Breast epithelium (tissue), 4 donors: ENCODE measurements at regions not wholly inside any gene's neighbourhood (a gene's known extent, or its start where the extent isn't known, plus 50 kb on each side); places are given as distances from the start of the nearest gene placed in this dataset.

Source experiments
- DNase-seq, 2 donors: peaks; one replicate each; pipeline ENCODE4 v3.0.0-alpha.2; 2019; ENCODE audit warnings: low spot score in 2 of 2
- H3K27ac ChIP-seq, 2 donors: fragments of 200-600 bp; sonication (generic) in 1 of 2; one replicate each; pipeline ENCODE4 v1.5.1; 2016 to 2019; ENCODE audit warnings: mild to moderate bottlenecking in 1 of 2
- H3K27me3 ChIP-seq, 2 donors: fragments of 200-600 bp; sonication (generic) in 1 of 2; one replicate each; pipeline versions ENCODE4 v1.5.1 to v1.6.0; 2017 to 2019; ENCODE audit warnings: control low read depth in 1 of 2, mild to moderate bottlenecking in 1 of 2
- H3K36me3 ChIP-seq: fragments of 200-600 bp; one replicate; pipeline ENCODE4 v1.5.1; 2019
- H3K4me1 ChIP-seq, 2 donors: fragments of 200-600 bp; sonication (generic); one replicate each; pipeline ENCODE4 v1.5.1; 2016 to 2019; ENCODE audit warnings: control low read depth in 1 of 2
- H3K4me3 ChIP-seq, 3 donors: fragments of 200-600 bp; sonication (generic); 1 replicate in 2 of 3; 2 replicates in 1 of 3; pipeline ENCODE4 v1.5.1; 2016 to 2019; ENCODE audit warnings: mild to moderate bottlenecking in 3 of 3, moderate library complexity in 2 of 3
- H3K9me3 ChIP-seq, 2 donors: fragments of 200-600 bp; sonication (generic) in 1 of 2; one replicate each; pipeline ENCODE4 v1.5.1; 2016 to 2019; ENCODE audit warnings: control low read depth in 1 of 2
- POLR2A ChIP-seq: fragments of 450-650 bp; IDR thresholded peaks from one replicate; pipeline ENCODE4 v1.6.1; 2016; ENCODE audit warnings: antibody characterized with exemption, mild to moderate bottlenecking, moderate library complexity
- POLR2AphosphoS5 ChIP-seq, 3 donors: sonication (generic); formaldehyde crosslinking; IDR thresholded peaks; one replicate each; pipeline ENCODE4 v1.6.1; 2017; ENCODE audit warnings: antibody characterized with exemption in 3 of 3
- intact Hi-C: fragments of 100-400 bp; cut with DNase I; formaldehyde crosslinking; loops from one replicate; pipeline ENCODE4 v1.15.1; 2023; ENCODE audit warnings: low total_unique reads
- TF ChIP-seq, protein P1 (sequence below), 3 donors: fragments of 450-650 bp; IDR thresholded peaks; one replicate each; pipeline ENCODE4 v1.5.1; 2016 to 2017; ENCODE audit warnings: antibody characterized with exemption in 3 of 3, mild to moderate bottlenecking in 3 of 3, moderate library complexity in 3 of 3

DNA sequence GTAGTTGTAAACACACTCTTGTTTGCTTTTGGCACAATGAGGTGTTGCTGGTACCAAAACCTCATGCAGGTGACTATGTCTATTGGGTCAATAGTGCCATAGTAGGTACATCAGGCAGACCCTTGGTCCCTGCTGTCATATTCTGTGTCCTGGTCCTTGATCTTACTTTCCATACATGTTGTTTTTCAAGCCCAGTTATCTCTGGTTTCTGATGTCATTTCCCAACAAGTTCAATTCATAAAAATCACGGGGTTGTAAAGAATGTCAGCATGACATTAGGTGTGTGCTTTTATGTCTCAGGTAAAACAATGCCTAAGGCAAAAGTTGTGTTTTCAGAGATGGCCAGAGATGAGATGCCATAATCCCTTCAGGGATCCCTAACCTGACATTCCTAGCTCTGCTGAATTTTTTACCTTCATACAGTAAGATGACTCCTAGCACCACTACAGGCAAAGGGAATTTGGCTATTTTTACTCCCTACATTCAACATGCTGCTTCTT, 390.3 kb upstream of the PKN2 start:
- Histone ChIP-seq H3K27me3 (no peaks in the 10 kb centered on the region), H3K36me3 (no peaks in the 10 kb centered on the region), H3K4me1 (no peaks in the 10 kb centered on the region), H3K9me3 (no peaks in the 10 kb centered on the region), H3K27ac (no peak overlapping the region), H3K4me3 (no peak overlapping the region)
- DNase-seq: no peak
- intact Hi-C loops: no loop called here
- TF ChIP-seq POLR2A: no peak
- TF ChIP-seq, protein P1, sequence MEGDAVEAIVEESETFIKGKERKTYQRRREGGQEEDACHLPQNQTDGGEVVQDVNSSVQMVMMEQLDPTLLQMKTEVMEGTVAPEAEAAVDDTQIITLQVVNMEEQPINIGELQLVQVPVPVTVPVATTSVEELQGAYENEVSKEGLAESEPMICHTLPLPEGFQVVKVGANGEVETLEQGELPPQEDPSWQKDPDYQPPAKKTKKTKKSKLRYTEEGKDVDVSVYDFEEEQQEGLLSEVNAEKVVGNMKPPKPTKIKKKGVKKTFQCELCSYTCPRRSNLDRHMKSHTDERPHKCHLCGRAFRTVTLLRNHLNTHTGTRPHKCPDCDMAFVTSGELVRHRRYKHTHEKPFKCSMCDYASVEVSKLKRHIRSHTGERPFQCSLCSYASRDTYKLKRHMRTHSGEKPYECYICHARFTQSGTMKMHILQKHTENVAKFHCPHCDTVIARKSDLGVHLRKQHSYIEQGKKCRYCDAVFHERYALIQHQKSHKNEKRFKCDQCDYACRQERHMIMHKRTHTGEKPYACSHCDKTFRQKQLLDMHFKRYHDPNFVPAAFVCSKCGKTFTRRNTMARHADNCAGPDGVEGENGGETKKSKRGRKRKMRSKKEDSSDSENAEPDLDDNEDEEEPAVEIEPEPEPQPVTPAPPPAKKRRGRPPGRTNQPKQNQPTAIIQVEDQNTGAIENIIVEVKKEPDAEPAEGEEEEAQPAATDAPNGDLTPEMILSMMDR (IDR thresholded peaks at IDR 0.05): no peak

DNA sequence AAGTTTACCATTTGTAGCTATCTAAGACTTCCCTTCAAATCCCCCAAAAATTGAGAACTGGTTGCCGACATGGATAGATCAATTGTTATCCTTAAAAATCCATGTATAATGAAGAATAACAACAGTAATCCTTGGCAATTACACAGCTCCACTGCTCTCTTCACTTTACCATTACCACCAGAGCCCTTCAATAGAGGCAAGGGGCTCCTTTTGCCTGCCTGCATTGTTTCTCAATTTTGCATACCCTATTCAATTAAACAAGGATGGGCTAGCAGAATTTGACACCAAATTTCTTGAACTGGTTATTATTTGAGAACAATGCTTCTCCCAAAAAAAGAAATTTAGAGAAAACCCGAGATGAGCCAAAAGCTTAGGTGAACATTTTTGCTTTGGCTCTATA, 387.8 kb upstream of the PKN2 start:
- H3K27me3 ChIP-seq: no peaks in the 10 kb centered on the region
- no peaks in the 10 kb centered on the region for H3K9me3 ChIP-seq
- intact Hi-C loops: no loop called here
- no peak for DNase-seq
- H3K4me1 ChIP-seq: no peaks in the 10 kb centered on the region
- H3K4me3 ChIP-seq: no peak overlapping the region
- no peaks in the 10 kb centered on the region for H3K36me3 ChIP-seq
- H3K27ac ChIP-seq: no peak overlapping the region
- no peak for TF ChIP-seq POLR2A
- TF ChIP-seq, protein P1 (IDR thresholded peaks at IDR 0.05): no peak
- no peak for TF ChIP-seq POLR2AphosphoS5 (IDR thresholded peaks at IDR 0.05)

DNA sequence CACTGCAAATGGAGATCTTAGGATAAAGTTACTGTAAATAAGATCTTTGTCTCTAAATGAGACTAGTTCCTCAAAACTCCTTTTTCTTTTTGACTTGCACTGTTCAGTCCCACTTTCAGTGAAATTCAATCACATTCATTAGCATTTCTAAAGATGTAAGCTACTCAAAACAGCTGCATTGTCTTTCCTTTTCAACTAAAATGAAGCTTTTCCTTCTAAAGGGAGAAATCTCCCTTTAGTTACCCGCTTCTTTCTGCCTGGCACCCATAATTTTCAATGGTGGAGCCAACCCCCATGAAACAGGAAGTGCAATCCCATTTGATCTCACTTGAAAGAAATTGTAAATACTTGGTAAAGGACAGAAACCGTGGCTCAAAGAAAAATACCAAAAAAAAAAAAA, 387.4 kb upstream of the PKN2 start:
- no peaks in the 10 kb centered on the region for H3K4me1 ChIP-seq
- no peak for DNase-seq
- no peaks in the 10 kb centered on the region for H3K36me3 ChIP-seq
- TF ChIP-seq, protein P1 (IDR thresholded peaks at IDR 0.05): no peak
- no peak for TF ChIP-seq POLR2A
- no peak for TF ChIP-seq POLR2AphosphoS5 (IDR thresholded peaks at IDR 0.05)
- H3K4me3 ChIP-seq: no peak overlapping the region
- no peak overlapping the region for H3K27ac ChIP-seq
- no peaks in the 10 kb centered on the region for H3K9me3 ChIP-seq
- H3K27me3 ChIP-seq: no peaks in the 10 kb centered on the region
- intact Hi-C loops: no loop called here

DNA sequence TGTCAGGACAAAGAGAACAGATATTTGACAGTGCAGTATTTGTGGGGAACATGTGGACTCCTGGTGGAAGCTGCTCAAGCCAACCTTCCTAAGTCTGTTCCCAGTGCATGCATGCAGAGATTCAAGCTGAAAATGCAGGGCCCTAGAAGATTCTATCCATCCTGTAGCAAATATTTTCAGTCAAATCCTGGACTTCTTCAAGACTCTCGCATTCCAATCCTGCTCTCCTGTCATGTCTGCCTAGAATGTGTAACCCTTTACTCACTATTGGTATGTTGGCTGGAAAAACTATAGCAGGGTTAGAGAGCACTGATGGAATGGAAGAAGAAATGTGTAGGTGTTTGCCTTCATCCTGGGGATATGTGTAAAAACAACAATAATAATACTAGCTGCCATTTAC, 385.6 kb upstream of the PKN2 start:
- no peaks in the 10 kb centered on the region for H3K27me3 ChIP-seq
- intact Hi-C loops: no loop called here
- no peak overlapping the region for H3K27ac ChIP-seq
- TF ChIP-seq POLR2AphosphoS5 (IDR thresholded peaks at IDR 0.05) (no peak), POLR2A (no peak)
- TF ChIP-seq, protein P1 (IDR thresholded peaks at IDR 0.05): no peak
- no peaks in the 10 kb centered on the region for H3K4me1 ChIP-seq
- no peak overlapping the region for H3K4me3 ChIP-seq
- no peaks in the 10 kb centered on the region for H3K36me3 ChIP-seq
- no peaks in the 10 kb centered on the region for H3K9me3 ChIP-seq
- DNase-seq: no peak

DNA sequence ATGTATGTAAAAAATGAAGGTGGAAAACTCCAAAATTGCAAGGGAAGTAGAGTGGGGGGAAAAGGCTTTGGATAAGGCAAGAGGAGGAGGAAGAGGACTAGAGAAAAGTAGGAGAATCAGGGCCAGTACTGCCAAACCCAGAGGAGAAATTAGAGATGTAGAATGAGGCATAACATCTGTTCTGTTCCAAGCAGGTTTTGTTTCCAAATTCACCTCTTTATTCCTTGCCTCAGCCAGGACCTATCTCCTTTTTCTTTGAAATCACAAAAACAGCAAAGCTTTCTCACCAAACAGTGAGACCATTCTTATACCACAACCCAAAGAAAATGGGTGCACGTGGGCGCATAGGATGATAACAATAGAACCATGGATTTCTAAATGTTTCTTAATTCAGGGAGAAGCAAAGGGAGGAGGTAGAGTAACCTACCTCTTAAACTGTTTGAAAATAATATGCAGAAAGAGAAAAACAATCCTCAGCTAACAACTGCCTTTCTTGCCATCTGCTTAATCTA, 383.3 kb upstream of the PKN2 start:
- no peaks in the 10 kb centered on the region for H3K27me3 ChIP-seq
- intact Hi-C loops: loop anchor here (5.0 kb wide), 1 partner anchor 1014 kb away; no protein-coding TSS in a partner anchor
- H3K36me3 ChIP-seq: no peaks in the 10 kb centered on the region
- TF ChIP-seq POLR2A: no peak
- TF ChIP-seq, protein P1 (IDR thresholded peaks at IDR 0.05): no peak
- no peak for TF ChIP-seq POLR2AphosphoS5 (IDR thresholded peaks at IDR 0.05)
- H3K9me3 ChIP-seq: no peaks in the 10 kb centered on the region
- H3K27ac ChIP-seq: no peak overlapping the region
- H3K4me1 ChIP-seq: no peaks in the 10 kb centered on the region
- H3K4me3 ChIP-seq: no peak overlapping the region
- no peak for DNase-seq
